NK-92 (cell line): ENCODE measurements at regions not wholly inside any gene's neighbourhood (a gene's known extent, or its start where the extent isn't known, plus 50 kb on each side); places are given as distances from the start of the nearest gene placed in this dataset.

Experiments used
- DNase-seq: peaks from one replicate; lab custom pipeline; 2025; ENCODE audit not compliant: unreplicated experiment; lab: John Stamatoyannopoulos, UW

DNA sequence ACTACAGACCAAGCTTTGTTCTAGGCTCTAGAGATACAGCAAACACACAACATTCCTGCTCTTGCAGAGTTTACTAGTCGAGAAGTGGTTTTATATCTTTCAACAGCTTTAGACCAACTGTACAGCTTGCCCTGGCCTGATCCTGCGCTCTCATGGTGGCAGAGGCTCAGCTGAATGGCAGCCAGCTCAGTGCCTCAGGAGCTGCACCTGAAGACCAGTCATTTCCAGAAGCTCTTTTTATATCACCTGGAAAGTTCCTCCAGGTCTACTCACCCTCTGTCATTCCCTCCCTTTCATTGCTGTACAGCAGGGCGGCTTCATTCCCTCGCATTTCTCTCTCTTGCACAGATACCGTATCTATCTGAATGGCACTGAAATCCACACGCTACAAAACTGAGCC, 319.8 kb downstream of the GATA3 start:
- DNase-seq = no peak

GRCh38 chr10:8375137-8375536, 320.6 kb downstream of the GATA3 start:
- no peak for DNase-seq

DNA sequence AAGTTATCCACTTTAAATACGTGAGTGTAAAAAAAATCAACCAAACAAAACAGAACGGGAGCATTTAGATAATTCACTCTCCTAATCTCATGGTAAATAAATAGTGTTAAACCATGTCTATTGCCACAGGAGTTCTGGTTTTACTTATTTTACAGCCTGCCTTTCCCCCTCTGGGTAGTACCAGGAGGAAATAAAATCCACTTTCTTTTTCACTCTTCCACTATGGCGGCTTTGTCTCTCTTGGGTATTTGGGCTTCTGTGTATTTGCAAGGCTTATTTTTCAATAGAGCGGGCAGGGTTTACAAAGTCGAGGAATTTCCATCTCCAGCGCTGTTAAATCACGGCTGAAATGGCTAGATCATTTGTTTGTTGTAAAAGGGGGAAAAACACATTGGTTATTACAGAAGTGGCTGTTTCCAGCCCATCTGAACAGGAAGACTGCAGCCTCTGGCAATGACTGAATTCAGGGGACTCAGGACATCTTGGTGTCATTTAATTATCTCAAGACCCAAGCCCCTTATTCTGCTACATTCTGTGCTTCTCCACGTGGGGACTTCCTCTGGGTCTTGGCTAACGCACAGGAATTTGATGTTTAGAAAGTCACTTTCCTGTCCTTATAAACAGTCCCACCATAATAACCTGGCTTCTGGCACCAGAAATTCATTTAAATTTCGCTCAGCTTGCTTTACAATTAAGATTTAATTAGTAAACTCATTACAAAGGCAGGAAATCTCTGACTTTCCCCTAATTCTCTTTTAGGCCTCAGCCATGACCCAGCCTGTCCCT, 323.9 kb downstream of the GATA3 start:
- DNase-seq = no peak

- no peak for DNase-seq
Observed at GRCh38 chr10:8379906-8380832, 325.7 kb downstream of the GATA3 start.

GRCh38 chr10:8380833-8381496, 326.5 kb downstream of the GATA3 start:
- DNase-seq = no peak

DNA sequence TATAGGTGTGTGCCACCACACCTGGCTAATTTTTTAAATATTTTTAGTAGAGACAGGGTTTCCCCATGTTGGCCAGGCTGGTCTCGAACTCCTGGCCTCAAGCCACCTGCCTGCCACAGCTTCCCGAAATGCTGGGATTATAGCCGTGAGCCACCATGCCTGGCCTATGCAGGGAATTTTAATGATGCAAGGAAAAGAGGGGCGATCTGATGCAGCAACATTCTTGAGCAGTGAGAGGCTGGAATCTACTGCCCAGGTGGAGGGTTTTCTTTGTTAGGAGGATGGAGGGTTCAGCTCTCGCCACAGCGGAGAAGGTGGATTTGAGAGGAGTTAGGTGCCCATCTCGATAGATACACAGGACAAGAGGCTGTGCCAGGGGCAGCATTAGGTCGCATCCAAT, 332.3 kb downstream of the GATA3 start:
- no peak for DNase-seq

DNA sequence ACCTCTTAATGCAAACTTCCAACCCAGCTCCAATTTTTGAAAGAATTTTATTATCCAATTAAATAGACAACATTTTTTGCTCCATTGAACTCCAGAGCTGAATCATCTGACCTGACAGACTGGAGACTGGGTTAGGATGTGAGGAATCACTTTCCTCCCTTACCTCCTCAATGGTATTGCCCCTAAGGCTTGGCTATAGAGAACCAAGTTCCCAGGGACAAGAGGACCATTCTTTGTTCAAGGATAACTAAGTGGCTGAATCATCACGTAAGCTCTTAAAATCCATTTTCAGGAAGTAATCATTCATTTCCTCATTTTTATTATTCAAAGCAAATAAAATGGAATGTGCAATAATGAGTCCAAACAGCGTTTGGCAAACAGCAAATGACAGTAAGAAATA, 335.1 kb downstream of the GATA3 start:
- DNase-seq = no peak

DNA sequence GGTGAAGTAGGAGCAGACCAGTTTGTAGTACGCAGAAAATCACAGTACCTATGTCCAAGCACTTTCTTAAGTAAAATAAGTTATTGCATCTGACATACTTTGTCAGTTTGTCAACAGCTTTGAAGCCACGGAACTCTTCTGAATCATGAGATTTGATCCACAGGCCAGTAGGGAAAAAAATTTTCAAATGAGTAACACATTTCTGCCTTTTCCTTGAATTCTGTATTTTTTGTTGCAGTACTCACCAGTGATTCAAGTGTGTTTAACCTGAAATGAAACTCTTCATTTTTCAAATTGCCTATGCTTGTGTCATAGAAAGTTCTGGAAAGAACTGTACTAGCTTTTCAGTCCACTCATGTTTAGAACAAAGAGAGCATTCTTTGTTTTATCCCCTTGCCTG, 337.7 kb downstream of the GATA3 start:
- DNase-seq = no peak

- no peak for DNase-seq
Observed at GRCh38 chr10:8393531-8393930, 339.0 kb downstream of the GATA3 start.

DNA sequence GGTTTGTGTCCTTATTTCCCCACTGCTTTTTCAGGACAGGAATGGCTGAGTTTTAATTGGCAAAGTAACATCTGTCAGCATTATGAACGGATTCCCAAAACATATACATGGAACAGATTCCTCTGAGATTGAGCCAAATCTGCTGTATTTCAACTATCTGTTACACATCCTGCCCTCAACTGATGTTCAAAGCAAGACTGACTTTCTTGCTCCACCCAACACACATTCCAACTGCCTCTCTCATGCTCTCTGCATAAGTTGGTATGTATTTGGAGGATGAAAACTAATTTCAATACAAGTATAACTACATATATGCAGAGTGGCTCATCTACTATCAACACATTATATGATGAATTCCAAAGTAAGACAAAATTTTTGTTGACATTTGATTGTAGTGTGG, 342.2 kb downstream of the GATA3 start:
- DNase-seq = no peak

- DNase-seq = no peak
Observed at GRCh38 chr10:8398771-8399170, 344.3 kb downstream of the GATA3 start.

- DNase-seq = no peak
Observed at GRCh38 chr10:8400151-8400550, 345.7 kb downstream of the GATA3 start.

GRCh38 chr10:8400892-8401291, 346.4 kb downstream of the GATA3 start:
- no peak for DNase-seq

DNA sequence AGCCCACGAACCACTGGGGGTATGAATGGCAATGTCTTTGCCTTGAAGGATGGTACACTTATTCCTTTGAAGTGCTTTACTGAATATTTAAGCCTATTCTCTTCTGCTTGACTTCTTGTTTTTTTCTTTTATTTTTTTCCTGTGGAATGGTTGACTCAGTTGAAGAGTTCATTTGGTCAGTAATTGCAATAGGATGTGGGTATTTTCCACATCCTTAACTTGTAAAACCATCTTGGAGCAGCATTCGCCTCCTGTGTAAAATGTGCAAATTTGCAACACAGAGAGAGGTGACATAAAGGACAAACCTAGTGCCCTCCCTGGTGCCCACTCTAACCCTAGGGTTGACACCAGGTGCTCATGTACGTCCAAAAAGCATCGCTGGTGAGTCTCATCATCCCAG, 347.0 kb downstream of the GATA3 start:
- no peak for DNase-seq

DNA sequence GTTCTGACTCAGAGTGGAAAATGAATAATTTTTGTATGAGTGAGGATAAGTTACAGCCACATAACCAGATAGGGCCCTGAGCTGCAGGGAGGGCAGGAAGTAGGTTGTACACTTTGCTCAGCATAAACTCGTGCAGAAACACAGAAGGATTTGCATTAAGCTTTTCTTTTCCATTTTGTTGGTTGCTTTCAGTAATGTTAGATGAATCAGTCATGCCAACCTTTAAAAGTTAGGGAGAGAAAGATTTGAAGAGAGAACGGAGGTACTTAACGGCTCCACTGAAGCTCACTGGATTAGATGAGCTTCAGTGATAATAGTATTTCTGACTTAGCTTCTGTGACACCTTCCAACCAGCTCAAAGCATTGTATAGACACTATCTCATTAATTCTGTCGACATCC, 348.1 kb downstream of the GATA3 start:
- DNase-seq = no peak

DNA sequence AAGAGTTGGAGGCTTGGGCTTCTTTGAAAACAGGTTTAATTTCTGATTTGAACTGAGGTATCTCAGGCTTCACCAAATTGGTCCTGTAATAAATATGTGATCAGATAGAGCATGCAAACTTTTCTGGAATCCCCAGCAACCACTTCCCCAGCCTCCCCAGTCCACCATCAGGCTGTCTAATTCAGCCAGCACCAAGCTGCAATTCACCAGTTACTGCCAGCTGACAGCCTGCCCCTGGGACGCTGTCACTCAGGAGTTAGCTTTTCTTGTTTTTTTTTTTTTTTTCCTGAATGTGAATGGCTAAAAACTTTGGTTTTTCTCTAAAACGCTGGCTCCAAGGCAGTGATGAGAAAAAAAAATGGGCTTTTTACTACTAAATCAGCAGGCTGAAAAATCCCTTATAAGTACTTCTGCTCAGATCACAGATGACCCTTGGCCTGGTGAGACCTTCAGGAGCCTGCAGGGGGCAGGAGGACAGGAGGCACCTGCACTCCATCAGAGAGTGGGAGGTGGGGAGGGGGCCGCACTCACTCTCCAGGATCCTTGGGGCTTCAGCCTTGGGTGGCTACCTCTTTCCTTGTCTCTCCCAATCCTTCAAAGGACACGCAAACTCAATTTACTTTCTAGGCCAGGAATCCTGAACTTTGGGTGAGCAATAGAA, 349.4 kb downstream of the GATA3 start:
- DNase-seq = no peak

DNA sequence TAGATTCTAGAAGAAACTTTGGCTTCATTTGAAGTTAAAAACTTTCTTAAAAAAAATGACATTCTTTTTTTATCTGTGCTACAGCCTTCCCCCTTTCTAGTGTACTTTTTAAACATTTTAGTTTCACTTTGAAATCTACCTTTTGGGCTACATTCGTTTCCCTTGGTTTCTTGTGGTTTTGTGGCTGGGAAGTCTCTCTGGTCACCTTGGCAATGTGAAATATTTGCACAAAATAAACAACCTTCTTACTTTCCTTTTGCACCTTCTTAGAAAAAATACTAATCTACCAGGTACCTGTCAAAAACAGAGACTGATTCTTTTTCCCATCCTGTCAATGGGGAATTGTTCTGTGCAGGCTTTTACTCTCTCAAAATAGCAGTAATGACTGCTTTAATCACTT, 350.2 kb downstream of the GATA3 start:
- no peak for DNase-seq

- no peak for DNase-seq
Observed at GRCh38 chr10:8405596-8405995, 351.1 kb downstream of the GATA3 start.

DNA sequence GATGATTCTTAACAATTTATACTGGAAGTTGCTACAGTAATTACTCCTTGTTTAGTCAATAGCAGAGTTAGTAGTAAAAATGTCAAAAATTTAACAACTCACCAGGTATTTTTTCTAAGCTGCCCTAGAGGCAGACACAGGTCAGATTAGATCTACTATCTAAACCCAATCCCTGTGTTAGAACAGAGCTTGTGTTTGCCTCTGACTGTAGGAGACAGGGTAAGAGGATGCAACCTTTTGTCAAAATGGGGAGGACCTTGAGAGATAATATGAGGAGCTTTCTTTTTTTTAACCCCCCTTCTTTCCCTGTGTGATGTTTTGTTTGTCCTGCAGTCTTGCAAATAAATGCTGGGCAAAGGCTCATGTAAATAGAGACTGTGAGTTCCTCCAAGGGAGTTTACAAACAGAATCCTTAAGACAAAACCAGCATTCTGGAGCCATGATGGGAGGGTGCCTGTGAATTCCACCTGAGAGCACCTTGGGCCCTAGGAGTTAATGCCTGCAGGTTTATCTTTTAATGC, 353.1 kb downstream of the GATA3 start:
- DNase-seq = no peak

GRCh38 chr10:8410506-8410905, 356.0 kb downstream of the GATA3 start:
- DNase-seq = no peak

DNA sequence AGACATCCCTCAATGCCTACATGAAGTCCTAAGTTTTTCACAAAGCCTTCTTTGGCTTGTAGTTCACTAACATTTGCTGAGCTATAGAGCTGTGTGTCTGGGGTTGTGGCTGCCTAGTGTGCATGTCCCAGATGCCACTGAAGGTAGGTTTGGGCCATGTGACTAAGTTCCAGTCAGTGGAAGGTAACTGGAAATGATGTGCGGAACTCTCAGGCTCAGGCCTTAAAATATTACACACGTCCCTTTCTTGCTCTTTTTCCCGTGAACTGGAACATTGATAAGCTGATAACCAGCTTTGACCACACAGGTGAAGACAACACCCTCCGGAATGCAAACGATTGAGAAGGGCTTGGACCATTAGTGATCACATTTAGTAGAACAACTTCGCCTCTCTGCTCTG, 358.1 kb downstream of the GATA3 start:
- DNase-seq = no peak
